OCI-LY1 (cell line): ENCODE measurements at regions not wholly inside any gene's neighbourhood (a gene's known extent, or its start where the extent isn't known, plus 50 kb on each side); places are given as distances from the start of the nearest gene placed in this dataset.

ENCODE experiments used
- H2AFZ ChIP-seq: fragments of 200-600 bp; sonication (generic), shearing (Covaris generic); 2 replicates; pipeline ENCODE4 v1.6.0; 2014; ENCODE audit warnings: antibody characterized with exemption, mild to moderate bottlenecking, low read length
- H3F3A ChIP-seq: fragments of 200-600 bp; sonication (generic), shearing (Covaris generic); 2 replicates; pipeline ENCODE4 v1.6.0; 2014; ENCODE audit warnings: mild to moderate bottlenecking, antibody characterized with exemption, low read length, moderate library complexity; ENCODE audit not compliant: insufficient read depth
- H3K27ac ChIP-seq: fragments of 200-600 bp; sonication (generic); 2 replicates; pipeline ENCODE4 v1.5.1; 2014; ENCODE audit warnings: low read length, mixed run types, mild to moderate bottlenecking, low read depth; ENCODE audit not compliant: poor library complexity, severe bottlenecking
- H3K27me3 ChIP-seq: fragments of 200-600 bp; sonication (generic); 2 replicates; pipeline ENCODE4 v1.6.0; 2014; ENCODE audit warnings: antibody characterized with exemption, mild to moderate bottlenecking, low read length, moderate library complexity; ENCODE audit not compliant: insufficient read depth
- H3K36me3 ChIP-seq: fragments of 200-600 bp; sonication (generic); 2 replicates; pipeline ENCODE4 v1.6.1; 2014; ENCODE audit warnings: mild to moderate bottlenecking, antibody characterized with exemption, low read length, moderate library complexity, mixed read lengths; ENCODE audit not compliant: insufficient read depth
- H3K4me1 ChIP-seq: fragments of 200-600 bp; sonication (generic); 2 replicates; pipeline ENCODE4 v1.5.1; 2014; ENCODE audit warnings: mild to moderate bottlenecking, low read length, moderate library complexity; ENCODE audit not compliant: insufficient read depth, severe bottlenecking
- H3K4me2 ChIP-seq: fragments of 200-600 bp; sonication (generic), shearing (Covaris generic); 2 replicates; pipeline ENCODE4 v1.6.1; 2014; ENCODE audit warnings: low read length
- H3K4me3 ChIP-seq: fragments of 200-600 bp; sonication (generic); 2 replicates; pipeline ENCODE4 v1.5.1; 2014; ENCODE audit warnings: low read length, low read depth, mild to moderate bottlenecking, mixed read lengths; ENCODE audit not compliant: poor library complexity, severe bottlenecking
- H3K79me2 ChIP-seq: fragments of 200-600 bp; shearing (Covaris generic); 2 replicates; pipeline ENCODE4 v1.6.1; 2016; ENCODE audit warnings: mixed run types, low read length, mixed read lengths; ENCODE audit not compliant: insufficient read depth
- H3K9ac ChIP-seq: fragments of 200-600 bp; sonication (generic), shearing (Covaris generic); 2 replicates; pipeline ENCODE4 v1.6.1; 2014; ENCODE audit warnings: mild to moderate bottlenecking, low read length, mixed read lengths
- H3K9me2 ChIP-seq: fragments of 200-600 bp; sonication (generic), shearing (Covaris generic); 2 replicates; pipeline ENCODE4 v1.6.1; 2014; ENCODE audit warnings: low read depth, mild to moderate bottlenecking, low read length, mixed read lengths
- H3K9me3 ChIP-seq: fragments of 200-600 bp; shearing (Covaris generic); 2 replicates; pipeline ENCODE4 v1.6.1; 2014; ENCODE audit warnings: low read length, mixed read lengths
- H4K20me1 ChIP-seq: fragments of 200-600 bp; sonication (generic), shearing (Covaris generic); 2 replicates; pipeline ENCODE4 v1.6.0; 2016; ENCODE audit warnings: mild to moderate bottlenecking, low read length; ENCODE audit not compliant: insufficient read depth
- CTCF ChIP-seq: fragments of 200-600 bp; sonication (generic), shearing (Covaris generic); IDR thresholded peaks from 2 replicates; pipeline ENCODE4 v1.5.1; 2017; ENCODE audit warnings: mild to moderate bottlenecking, antibody characterized with exemption, low read length, moderate library complexity, mixed read lengths
- EZH2 ChIP-seq: fragments of 200-600 bp; sonication (generic), shearing (Covaris generic); IDR thresholded peaks from 2 replicates; pipeline ENCODE4 v1.8.0; 2017; ENCODE audit warnings: borderline replicate concordance, mixed run types, mild to moderate bottlenecking, antibody characterized with exemption, low read length, moderate library complexity, mixed read lengths

- Histone ChIP-seq H3K9me3 (no peaks in the 10 kb centered on the region), H3K9me2 (no peaks in the 10 kb centered on the region), H3K9ac (no peak overlapping the region), H2AFZ (no peak overlapping the region), H3K27me3 (no peaks in the 10 kb centered on the region; the same call in 1 of the 2 replicates), H3K4me2 (no peak overlapping the region), H3K79me2 (no peaks in the 10 kb centered on the region), H3K27ac (no peak overlapping the region), H3K36me3 (no peaks in the 10 kb centered on the region), H3K4me1 (no peaks in the 10 kb centered on the region), H3F3A (no peaks in the 10 kb centered on the region), H3K4me3 (no peak overlapping the region), H4K20me1 (no peaks in the 10 kb centered on the region)
- TF ChIP-seq EZH2 (no peak), CTCF (no peak)
Measured at GRCh38 chr6:169161572-169162167, 92.0 kb downstream of the THBS2 start.

GRCh38 chr6:169160855-169161560, 92.6 kb downstream of the THBS2 start:
- H3K4me2 ChIP-seq = no peak overlapping the region
- no peaks in the 10 kb centered on the region; the same call in 1 of the 2 replicates for H3K27me3 ChIP-seq
- no peak overlapping the region for H2AFZ ChIP-seq

GRCh38 chr6:169160091-169160854, 93.4 kb downstream of the THBS2 start:
- TF ChIP-seq CTCF = no peak
- no peak for TF ChIP-seq EZH2
- no peak overlapping the region for H3K4me2 ChIP-seq
- no peaks in the 10 kb centered on the region for H3F3A ChIP-seq
- no peak overlapping the region for H3K4me3 ChIP-seq
- H3K36me3 ChIP-seq = no peaks in the 10 kb centered on the region
- H3K27ac ChIP-seq = no peak overlapping the region
- H3K9ac ChIP-seq = no peak overlapping the region
- no peaks in the 10 kb centered on the region for H4K20me1 ChIP-seq
- H3K27me3 ChIP-seq = no peaks in the 10 kb centered on the region; the same call in 1 of the 2 replicates
- no peaks in the 10 kb centered on the region for H3K9me2 ChIP-seq
- H3K4me1 ChIP-seq = no peaks in the 10 kb centered on the region
- H3K9me3 ChIP-seq = no peaks in the 10 kb centered on the region
- no peaks in the 10 kb centered on the region for H3K79me2 ChIP-seq
- no peak overlapping the region for H2AFZ ChIP-seq

More at GRCh38 chr6:169160855-169161560, 92.6 kb downstream of the THBS2 start:
- Histone ChIP-seq H3K9me3 (no peaks in the 10 kb centered on the region), H3K79me2 (no peaks in the 10 kb centered on the region), H3K4me1 (no peaks in the 10 kb centered on the region), H3K4me3 (no peak overlapping the region), H3K27ac (no peak overlapping the region), H3K9me2 (no peaks in the 10 kb centered on the region), H3F3A (no peaks in the 10 kb centered on the region), H4K20me1 (no peaks in the 10 kb centered on the region), H3K36me3 (no peaks in the 10 kb centered on the region), H3K9ac (no peak overlapping the region)
- TF ChIP-seq CTCF (no peak), EZH2 (no peak)
